Nephron (organoid): ENCODE measurements at regions not wholly inside any gene's neighbourhood (a gene's known extent, or its start where the extent isn't known, plus 50 kb on each side); places are given as distances from the start of the nearest gene placed in this dataset.

ENCODE experiments used
- H3K27ac Mint-ChIP-seq, 3 experiments: 2 replicates each; pipeline ENCODE4 v1.8.0; 2020; ENCODE audit warnings: mixed read lengths in 3 of 3, mild to moderate bottlenecking in 2 of 3, moderate library complexity in 1 of 3
- H3K27me3 Mint-ChIP-seq: 2 replicates; pipeline ENCODE4 v1.8.0; 2021; ENCODE audit warnings: low read depth, mild to moderate bottlenecking, moderate library complexity, mixed read lengths
- H3K36me3 Mint-ChIP-seq: 2 replicates; pipeline ENCODE4 v1.8.0; 2020; ENCODE audit warnings: low read depth, mixed read lengths
- H3K4me1 Mint-ChIP-seq: 2 replicates; pipeline ENCODE4 v1.8.0; 2020; ENCODE audit warnings: mixed read lengths
- H3K4me3 Mint-ChIP-seq, 3 experiments: 2 replicates each; pipeline ENCODE4 v1.8.0; 2020; ENCODE audit warnings: mild to moderate bottlenecking in 3 of 3, mixed read lengths in 3 of 3, moderate library complexity in 2 of 3
- H3K9me3 Mint-ChIP-seq: 2 replicates; pipeline ENCODE4 v1.8.0; 2020; ENCODE audit warnings: mixed read lengths
- TF ChIP-seq, protein P1 (sequence below), 3 experiments: fragments of 200-600 bp; sonication (generic); IDR thresholded peaks; one replicate each; pipeline ENCODE4 v1.5.0; 2021; ENCODE audit warnings: antibody characterized with exemption in 3 of 3; ENCODE audit not compliant: unreplicated experiment in 3 of 3

DNA sequence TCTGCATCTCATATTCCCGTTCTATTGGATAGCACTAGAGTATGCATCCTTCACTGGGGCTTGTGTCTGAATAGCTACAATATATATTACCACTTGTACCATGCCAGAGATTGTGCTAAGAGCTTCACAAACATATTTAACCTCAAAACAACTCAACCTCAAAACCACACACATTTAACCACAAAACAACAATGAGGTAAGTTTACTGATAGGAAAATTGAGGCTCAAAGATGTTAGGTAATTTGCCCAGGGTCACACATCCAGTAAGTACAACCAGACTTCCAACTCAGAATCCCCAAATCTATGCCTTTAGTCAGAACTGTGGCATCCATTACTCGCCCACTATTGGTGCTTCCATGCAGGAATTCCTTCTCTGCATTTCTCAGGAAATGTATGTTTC lies 220.0 kb downstream of the FAM43A start:
- peaks cover 20% of the 10 kb centered on the region for H3K27me3 Mint-ChIP-seq
- H3K4me3 Mint-ChIP-seq, result no peak overlapping the region
- no peak overlapping the region for H3K27ac Mint-ChIP-seq
- peaks cover 15% of the 10 kb centered on the region for H3K4me1 Mint-ChIP-seq
- peaks cover 28% of the 10 kb centered on the region for H3K9me3 Mint-ChIP-seq
- TF ChIP-seq, protein P1, sequence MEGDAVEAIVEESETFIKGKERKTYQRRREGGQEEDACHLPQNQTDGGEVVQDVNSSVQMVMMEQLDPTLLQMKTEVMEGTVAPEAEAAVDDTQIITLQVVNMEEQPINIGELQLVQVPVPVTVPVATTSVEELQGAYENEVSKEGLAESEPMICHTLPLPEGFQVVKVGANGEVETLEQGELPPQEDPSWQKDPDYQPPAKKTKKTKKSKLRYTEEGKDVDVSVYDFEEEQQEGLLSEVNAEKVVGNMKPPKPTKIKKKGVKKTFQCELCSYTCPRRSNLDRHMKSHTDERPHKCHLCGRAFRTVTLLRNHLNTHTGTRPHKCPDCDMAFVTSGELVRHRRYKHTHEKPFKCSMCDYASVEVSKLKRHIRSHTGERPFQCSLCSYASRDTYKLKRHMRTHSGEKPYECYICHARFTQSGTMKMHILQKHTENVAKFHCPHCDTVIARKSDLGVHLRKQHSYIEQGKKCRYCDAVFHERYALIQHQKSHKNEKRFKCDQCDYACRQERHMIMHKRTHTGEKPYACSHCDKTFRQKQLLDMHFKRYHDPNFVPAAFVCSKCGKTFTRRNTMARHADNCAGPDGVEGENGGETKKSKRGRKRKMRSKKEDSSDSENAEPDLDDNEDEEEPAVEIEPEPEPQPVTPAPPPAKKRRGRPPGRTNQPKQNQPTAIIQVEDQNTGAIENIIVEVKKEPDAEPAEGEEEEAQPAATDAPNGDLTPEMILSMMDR (IDR thresholded peaks at IDR 0.05; ENCODE audit: unreplicated experiment in 3 of 3), result no peak
- no peaks in the 10 kb centered on the region for H3K36me3 Mint-ChIP-seq

- TF ChIP-seq, protein P1 (IDR thresholded peaks at IDR 0.05; ENCODE audit: unreplicated experiment in 3 of 3), result no peak
- peaks cover 15% of the 10 kb centered on the region for H3K4me1 Mint-ChIP-seq
- peaks cover 21% of the 10 kb centered on the region for H3K27me3 Mint-ChIP-seq
- no peak overlapping the region for H3K27ac Mint-ChIP-seq
- H3K36me3 Mint-ChIP-seq, result no peaks in the 10 kb centered on the region
- peaks cover 26% of the 10 kb centered on the region for H3K9me3 Mint-ChIP-seq
- H3K4me3 Mint-ChIP-seq, result no peak overlapping the region
These were observed 220.5 kb downstream of the FAM43A start for GRCh38 chr3:194906229-194906629.

DNA sequence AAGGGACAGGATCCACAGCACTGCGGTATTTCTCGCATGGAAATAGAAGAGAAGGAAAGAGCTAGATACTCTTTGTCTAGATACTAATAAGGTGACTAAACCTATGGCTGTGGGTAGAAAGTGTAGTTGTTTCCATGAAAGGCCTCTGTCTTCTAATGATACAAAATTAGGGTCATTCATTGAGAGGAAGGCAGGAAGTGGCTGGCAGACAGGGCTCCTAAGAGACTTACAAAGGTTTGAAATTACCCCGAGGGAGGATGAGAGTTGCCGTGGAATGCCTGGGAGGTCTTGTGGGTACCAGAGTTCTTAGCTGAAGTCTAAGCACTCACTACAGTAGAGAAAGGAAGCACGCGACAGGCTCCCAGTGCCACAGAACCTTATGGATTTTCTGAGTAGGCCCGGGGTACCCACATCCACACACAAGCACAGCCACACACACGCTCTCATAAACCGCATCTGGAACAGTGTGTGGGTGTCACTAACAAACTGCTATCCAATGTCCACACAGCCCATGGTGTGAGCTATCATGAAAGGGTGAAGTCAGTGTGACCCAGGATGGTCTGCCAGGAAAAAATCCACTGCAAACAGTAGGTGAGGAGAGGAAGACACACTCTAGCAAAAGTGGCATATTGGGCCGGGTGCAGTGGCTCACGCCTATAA lies 221.4 kb downstream of the FAM43A start:
- H3K27me3 Mint-ChIP-seq, result peaks cover 19% of the 10 kb centered on the region
- H3K9me3 Mint-ChIP-seq, result peaks cover 18% of the 10 kb centered on the region
- H3K27ac Mint-ChIP-seq, result no peak overlapping the region
- H3K4me1 Mint-ChIP-seq, result peaks cover 15% of the 10 kb centered on the region
- TF ChIP-seq, protein P1 (IDR thresholded peaks at IDR 0.05; ENCODE audit: unreplicated experiment in 3 of 3), result no peak
- no peaks in the 10 kb centered on the region for H3K36me3 Mint-ChIP-seq
- no peak overlapping the region for H3K4me3 Mint-ChIP-seq

GRCh38 chr3:194907811-194908210 lies 222.1 kb downstream of the FAM43A start:
- Mint-ChIP-seq H3K27me3 (peaks cover 15% of the 10 kb centered on the region), H3K9me3 (peaks cover 13% of the 10 kb centered on the region), H3K36me3 (no peaks in the 10 kb centered on the region), H3K4me3 (no peak overlapping the region), H3K27ac (peak overlapping the region in 1 of 3 experiments; percentile 39), H3K4me1 (peaks cover 15% of the 10 kb centered on the region)
- TF ChIP-seq, protein P1 (IDR thresholded peaks at IDR 0.05; ENCODE audit: unreplicated experiment in 3 of 3), result no peak

DNA sequence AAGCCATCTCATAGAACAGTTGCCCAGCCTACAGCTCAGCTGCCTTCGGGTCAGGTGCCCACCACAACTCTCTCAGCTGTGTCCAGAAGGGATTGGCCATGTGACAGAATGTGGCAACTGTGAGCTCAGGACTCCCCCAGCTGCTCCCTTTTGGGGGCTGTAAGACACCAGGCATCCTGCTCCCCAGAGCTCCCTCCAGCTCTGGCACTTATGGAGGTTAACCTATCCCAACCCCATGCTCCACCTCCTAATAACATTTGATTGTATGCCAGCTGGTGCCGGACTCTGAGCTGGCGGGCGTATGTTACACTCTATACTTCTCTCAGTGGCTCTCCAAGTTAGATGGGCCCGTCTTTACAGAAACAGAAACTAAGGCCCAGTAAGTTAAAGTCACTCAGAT lies 222.8 kb downstream of the FAM43A start:
- peaks cover 10% of the 10 kb centered on the region for H3K9me3 Mint-ChIP-seq
- H3K36me3 Mint-ChIP-seq, result no peaks in the 10 kb centered on the region
- TF ChIP-seq, protein P1 (IDR thresholded peaks at IDR 0.05; ENCODE audit: unreplicated experiment in 3 of 3), result no peak
- no peak overlapping the region for H3K27ac Mint-ChIP-seq
- peaks cover 15% of the 10 kb centered on the region for H3K4me1 Mint-ChIP-seq
- H3K4me3 Mint-ChIP-seq, result no peak overlapping the region
- H3K27me3 Mint-ChIP-seq, result peaks cover 20% of the 10 kb centered on the region

DNA sequence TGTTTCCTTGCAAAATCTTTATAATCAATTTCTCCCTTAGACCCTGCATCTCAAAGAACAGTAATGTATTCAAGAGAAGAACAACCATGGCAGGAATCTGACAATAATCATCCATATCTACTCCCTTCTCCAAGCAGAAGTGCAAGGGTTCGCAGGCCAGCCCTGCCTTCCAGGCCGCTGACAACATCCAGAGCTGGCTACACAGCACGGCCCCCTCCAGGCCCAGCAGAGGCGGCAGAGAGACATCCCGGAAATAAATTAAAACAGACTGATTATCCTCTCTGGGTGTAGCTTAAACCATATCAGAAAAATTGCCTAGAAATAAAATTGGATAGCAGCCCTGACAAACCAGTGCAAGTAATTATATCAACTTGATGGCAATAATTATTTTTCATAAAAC lies 223.3 kb downstream of the FAM43A start:
- peaks cover 15% of the 10 kb centered on the region for H3K4me1 Mint-ChIP-seq
- H3K9me3 Mint-ChIP-seq, result peaks cover 5% of the 10 kb centered on the region
- peaks cover 20% of the 10 kb centered on the region for H3K27me3 Mint-ChIP-seq
- no peak overlapping the region for H3K4me3 Mint-ChIP-seq
- no peak overlapping the region for H3K27ac Mint-ChIP-seq
- TF ChIP-seq, protein P1 (IDR thresholded peaks at IDR 0.05; ENCODE audit: unreplicated experiment in 3 of 3), result no peak
- H3K36me3 Mint-ChIP-seq, result no peaks in the 10 kb centered on the region
